Ishikawa (cell line): ENCODE measurements at regions not wholly inside any gene's neighbourhood (a gene's known extent, or its start where the extent isn't known, plus 50 kb on each side); places are given as distances from the start of the nearest gene placed in this dataset.

Source experiments
- CEBPB ChIP-seq: IDR thresholded peaks from 2 replicates; pipeline ENCODE4 v1.6.1; 2012
- CREB1 ChIP-seq: IDR thresholded peaks from 2 replicates; pipeline ENCODE4 v1.6.1; 2012; ENCODE audit warnings: low read depth
- EGR1 ChIP-seq: IDR thresholded peaks from 2 replicates; pipeline ENCODE4 v1.6.1; 2012
- EP300 ChIP-seq: IDR thresholded peaks from 2 replicates; pipeline ENCODE4 v1.6.1; 2012; ENCODE audit warnings: borderline replicate concordance
- FOXM1 ChIP-seq: IDR thresholded peaks from 2 replicates; pipeline ENCODE4 v1.6.1; 2012; ENCODE audit warnings: low read depth, borderline replicate concordance
- NFIC ChIP-seq: IDR thresholded peaks from 2 replicates; pipeline ENCODE4 v1.6.1; 2012
- RAD21 ChIP-seq: IDR thresholded peaks from 2 replicates; pipeline ENCODE4 v1.6.1; 2012; ENCODE audit warnings: low read depth
- REST ChIP-seq: IDR thresholded peaks from 2 replicates; pipeline ENCODE4 v1.6.1; 2012; ENCODE audit warnings: low read depth, mild to moderate bottlenecking
- TAF1 ChIP-seq: IDR thresholded peaks from 2 replicates; pipeline ENCODE4 v1.6.1; 2012; ENCODE audit warnings: low read depth, mild to moderate bottlenecking
- TCF12 ChIP-seq: IDR thresholded peaks from 2 replicates; pipeline ENCODE4 v1.6.1; 2012; ENCODE audit warnings: low read depth
- TEAD4 ChIP-seq: IDR thresholded peaks from 2 replicates; pipeline ENCODE4 v1.6.1; 2012
- YY1 ChIP-seq: IDR thresholded peaks from 2 replicates; pipeline ENCODE4 v1.6.1; 2012; ENCODE audit warnings: low read depth
- ZBTB7A ChIP-seq: IDR thresholded peaks from 2 replicates; pipeline ENCODE4 v1.6.1; 2012; ENCODE audit warnings: low read depth
- TF ChIP-seq, protein P1 (sequence below): IDR thresholded peaks from 2 replicates; pipeline ENCODE4 v1.6.1; 2012
- TF ChIP-seq, protein P2 (sequence below): IDR thresholded peaks from 2 replicates; pipeline ENCODE4 v1.6.1; 2012

GRCh38 chr1:218874801-218875400, 298.8 kb upstream of the LYPLAL1 start:
- TF ChIP-seq YY1 (no peak), EP300 (no peak), TCF12 (no peak), REST (no peak), ZBTB7A (no peak), CREB1 (no peak), TAF1 (no peak), FOXM1 (no peak), TEAD4 (no peak), EGR1 (no peak)

- TF ChIP-seq EP300: no peak
- no peak for TF ChIP-seq CREB1
- TF ChIP-seq TEAD4: no peak
These were observed 295.3 kb upstream of the LYPLAL1 start for GRCh38 chr1:218878369-218878768.

GRCh38 chr1:218880484-218881060, 293.1 kb upstream of the LYPLAL1 start:
- TF ChIP-seq YY1: no peak
- no peak for TF ChIP-seq CREB1
- TF ChIP-seq TCF12: no peak
- TF ChIP-seq EP300: no peak
- no peak for TF ChIP-seq REST
- TF ChIP-seq NFIC: no peak
- TF ChIP-seq, protein P1, sequence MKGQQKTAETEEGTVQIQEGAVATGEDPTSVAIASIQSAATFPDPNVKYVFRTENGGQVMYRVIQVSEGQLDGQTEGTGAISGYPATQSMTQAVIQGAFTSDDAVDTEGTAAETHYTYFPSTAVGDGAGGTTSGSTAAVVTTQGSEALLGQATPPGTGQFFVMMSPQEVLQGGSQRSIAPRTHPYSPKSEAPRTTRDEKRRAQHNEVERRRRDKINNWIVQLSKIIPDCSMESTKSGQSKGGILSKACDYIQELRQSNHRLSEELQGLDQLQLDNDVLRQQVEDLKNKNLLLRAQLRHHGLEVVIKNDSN: no peak
- TF ChIP-seq TAF1: no peak
- TF ChIP-seq CEBPB: no peak
- TF ChIP-seq ZBTB7A: no peak
- TF ChIP-seq EGR1: no peak
- TF ChIP-seq TEAD4: no peak
- no peak for TF ChIP-seq RAD21
- TF ChIP-seq, protein P2, sequence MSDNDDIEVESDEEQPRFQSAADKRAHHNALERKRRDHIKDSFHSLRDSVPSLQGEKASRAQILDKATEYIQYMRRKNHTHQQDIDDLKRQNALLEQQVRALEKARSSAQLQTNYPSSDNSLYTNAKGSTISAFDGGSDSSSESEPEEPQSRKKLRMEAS: no peak
- no peak for TF ChIP-seq FOXM1

- TF ChIP-seq REST: no peak
- no peak for TF ChIP-seq CEBPB
- no peak for TF ChIP-seq EP300
- no peak for TF ChIP-seq RAD21
- TF ChIP-seq, protein P2: no peak
- no peak for TF ChIP-seq FOXM1
- no peak for TF ChIP-seq NFIC
- no peak for TF ChIP-seq ZBTB7A
- TF ChIP-seq TEAD4: no peak
These were observed 291.2 kb upstream of the LYPLAL1 start for GRCh38 chr1:218882454-218882853.

- TF ChIP-seq CREB1 (no peak), TAF1 (no peak), ZBTB7A (no peak), EP300 (no peak), RAD21 (no peak), TCF12 (no peak)
These were observed 287.4 kb upstream of the LYPLAL1 start for GRCh38 chr1:218886101-218886871.
